ENCODE measurements at regions not wholly inside any gene's neighbourhood (a gene's known extent, or its start where the extent isn't known, plus 50 kb on each side); places are given as distances from the start of the nearest gene placed in this dataset.

DNA sequence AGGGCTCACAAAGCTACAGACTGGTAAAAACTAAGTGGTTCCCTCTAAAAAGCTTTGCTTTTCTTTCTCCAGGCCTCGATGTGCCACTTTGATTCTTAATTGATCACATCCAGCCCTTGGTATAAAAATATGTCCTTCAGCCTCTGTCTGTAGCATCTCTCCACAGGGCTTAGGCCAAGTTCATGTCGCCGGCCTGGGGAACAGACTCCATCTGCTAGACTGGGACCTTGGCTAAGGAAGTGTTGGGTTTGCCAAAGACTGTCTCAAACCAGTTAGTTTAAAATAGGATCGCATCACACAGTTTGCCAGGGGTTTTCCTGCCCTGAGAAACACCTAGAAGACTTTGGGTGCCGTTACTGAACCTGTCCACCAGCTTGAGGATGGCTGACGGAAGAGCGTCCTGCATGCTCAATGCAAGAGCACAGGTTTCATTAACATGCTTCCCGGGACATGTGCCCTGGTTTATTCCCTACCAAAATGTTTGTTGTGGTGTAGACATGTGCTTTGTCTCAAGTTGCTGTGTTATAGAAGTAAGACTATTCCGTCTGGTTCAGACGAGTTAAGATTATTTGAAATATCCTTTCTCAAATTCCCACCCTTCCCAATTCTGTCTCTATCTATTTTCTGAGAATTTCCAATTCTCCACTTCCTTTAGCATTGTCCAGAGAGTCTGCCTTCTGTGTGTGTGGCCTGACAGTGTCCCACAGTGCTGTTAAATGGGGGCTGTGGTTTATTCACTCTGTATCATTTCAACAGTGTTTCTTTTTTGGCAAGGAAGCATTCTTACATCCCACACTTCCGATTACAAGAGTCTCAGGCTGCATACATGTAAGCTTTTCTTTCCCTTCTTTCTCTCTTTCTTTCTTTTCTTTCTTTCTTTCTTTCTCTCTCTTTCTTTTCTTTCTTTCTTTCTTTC lies 334.7 kb downstream of the INHBA start:
- DNase-seq (ENCODE audit: low spot score): peak; percentile 24

DNA sequence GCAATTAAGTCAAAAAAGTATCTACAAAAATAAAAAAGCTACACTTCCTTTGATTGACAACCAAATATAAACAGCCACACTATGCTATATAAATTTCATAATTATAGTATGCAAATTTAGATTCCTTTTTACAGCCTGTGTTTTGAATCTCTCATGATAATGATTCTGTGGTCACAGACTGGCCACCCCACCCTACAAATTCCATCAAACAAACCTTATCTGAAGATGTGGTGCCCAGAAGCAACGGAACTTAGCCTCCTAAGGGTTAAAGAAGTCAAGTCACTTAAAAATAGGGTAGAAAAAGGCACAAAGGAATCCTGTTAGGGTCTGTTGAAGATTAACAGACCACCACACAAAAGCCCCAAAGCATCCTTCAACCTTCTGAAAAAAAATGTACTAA lies 351.8 kb downstream of the INHBA start:
- no peak for DNase-seq (ENCODE audit: low spot score)

DNA sequence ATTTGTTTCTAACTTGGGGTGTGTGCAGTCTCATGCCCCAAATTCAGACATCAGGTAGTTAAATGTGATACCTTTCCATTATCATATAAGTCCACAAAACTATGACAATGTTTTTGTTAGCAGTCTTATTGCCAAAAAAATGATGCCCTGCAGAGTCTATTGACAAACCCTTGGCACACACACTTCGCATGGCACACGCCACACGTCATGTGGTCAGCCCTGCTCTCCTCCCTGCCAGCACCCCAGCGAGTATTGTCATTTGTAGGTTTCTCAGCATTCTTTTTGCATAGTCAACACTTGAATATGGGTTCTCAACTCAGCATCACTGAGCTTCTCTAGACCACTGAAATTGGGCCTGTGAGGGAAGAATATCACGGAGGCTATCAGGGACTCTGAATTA lies 356.0 kb downstream of the INHBA start:
- no peak for DNase-seq (ENCODE audit: low spot score)

DNA sequence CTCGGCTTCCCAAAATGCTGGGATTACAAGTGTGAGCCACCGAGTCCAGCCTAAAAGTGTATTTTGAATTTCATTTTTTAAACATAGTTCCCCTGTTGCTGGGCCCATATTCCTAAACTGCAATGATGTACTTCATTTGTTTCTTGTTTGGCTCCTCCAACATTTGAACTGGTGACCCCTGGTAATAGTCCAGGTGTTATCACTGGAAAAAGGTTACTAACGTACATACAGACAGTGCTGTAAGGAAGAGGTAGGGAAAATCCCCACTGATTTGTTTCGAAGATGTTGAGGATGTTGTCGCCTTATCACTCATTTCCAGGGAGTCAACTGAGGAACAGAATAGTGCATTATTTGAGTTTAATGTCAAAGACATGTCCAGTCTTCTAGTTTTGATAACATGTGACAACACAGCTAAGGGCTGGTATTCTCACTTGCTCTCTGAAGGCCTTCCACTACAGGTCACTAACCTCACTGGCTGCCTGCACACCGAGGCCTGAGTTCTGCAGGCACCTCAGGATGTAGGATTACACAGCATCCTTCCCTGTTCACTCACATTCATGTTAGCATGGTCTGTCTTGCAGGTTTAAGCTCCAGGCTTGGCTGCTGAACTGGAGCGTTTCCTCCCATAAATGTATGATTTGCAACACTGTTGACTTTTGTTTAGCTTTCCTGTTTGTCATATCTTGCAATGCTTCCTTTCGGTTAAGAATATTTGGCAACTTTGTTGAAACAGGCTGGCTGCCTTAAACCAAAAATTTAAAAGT lies 362.8 kb downstream of the INHBA start:
- no peak for DNase-seq (ENCODE audit: low spot score)

DNA sequence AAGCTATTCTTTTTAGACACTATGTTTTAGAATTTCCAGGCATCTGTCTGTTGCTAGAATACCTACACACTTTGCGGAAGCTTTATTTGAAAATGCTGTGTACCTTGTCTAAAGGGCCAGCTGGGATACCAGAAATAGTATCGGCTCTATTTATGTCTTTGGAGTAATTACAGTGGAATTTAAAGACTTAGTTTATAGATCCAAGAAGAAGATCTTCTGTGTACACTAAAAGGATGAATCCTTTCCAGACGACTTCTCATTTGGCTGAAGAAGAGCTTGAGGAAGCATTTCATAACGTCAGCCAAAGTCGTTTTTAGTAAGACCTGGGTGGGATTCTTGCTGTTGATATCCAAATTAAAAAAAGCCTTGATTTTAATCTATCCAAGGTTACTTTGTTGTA lies 365.9 kb downstream of the INHBA start:
- DNase-seq (ENCODE audit: low spot score): no peak

DNA sequence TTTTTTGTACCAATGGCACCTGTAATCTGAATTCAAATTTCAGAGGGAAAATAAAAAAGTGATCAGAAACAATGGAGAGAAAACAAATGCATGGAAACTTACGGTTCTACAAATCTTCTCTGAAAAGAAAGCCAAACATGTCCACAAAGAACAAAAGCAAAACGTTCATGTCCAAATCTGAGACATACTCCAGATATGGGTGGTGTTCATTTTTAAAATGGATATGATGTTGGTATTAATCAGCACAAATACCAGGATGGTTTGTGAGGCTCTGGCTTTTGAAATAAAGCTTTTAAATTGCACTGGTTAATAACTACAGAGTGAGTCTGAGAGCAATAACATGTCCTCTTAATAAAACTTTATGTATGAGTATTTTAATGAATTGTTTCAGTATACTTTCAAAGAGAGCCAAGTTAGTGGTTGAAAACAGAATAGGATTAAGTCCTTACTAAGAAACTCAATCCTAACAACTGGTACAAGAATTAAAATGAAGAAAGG lies 366.4 kb downstream of the INHBA start:
- no peak for DNase-seq (ENCODE audit: low spot score)

DNA sequence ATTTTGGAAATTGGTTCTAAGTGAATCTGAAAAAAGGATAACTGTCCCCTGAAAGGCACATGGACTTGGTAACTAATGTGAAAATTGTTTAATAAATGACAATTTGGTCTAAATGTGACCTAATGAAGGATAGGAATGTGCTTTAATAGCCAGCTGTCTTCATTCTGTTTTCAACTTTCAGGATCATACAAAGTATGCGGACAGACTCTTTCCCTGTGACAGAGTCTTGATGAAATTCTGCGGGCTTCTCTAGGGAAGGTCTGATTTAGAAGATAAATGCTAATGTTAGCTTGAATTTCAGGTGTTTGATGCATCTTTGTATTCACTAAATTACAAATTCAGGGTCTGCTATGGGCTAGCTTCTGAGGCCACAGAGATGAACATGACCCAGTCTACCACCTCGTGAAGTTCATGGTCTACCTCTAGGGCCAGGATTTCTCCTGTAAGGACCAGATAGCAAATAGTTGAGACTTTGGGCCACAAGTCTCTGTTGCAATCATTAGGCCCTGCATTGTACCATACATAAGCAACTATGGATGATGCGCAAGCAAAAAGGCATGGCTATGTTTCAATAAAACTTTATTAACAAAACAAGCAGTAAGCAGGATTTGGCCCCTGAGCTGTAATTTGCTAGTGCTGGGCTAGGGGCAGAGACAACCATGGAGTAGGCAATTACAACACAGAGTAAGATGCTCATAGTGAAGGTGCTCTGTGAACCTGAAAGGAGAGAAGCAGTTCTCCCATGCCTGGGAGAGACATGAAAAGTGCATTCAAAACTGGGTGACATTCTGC lies 368.6 kb downstream of the INHBA start:
- DNase-seq (ENCODE audit: low spot score): no peak

DNA sequence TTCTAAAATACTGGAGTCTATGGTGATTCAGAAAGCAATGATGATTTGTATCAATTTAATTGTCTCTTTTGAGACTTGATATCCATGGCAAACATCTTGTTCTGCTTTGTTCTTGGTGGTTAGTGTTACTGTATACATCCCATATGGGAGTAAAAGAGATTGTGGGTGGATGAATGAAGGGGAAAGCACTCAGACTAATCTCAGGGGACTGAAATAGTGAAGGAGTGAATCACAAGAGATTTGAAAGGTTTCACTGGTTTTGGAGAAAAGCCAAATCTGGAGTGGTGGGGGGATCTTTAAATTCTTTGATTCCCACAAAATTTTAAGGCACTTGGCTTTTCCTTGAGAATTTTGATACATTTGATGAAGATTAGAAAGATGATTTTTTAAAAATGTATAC lies 369.4 kb downstream of the INHBA start:
- DNase-seq (ENCODE audit: low spot score): no peak

DNA sequence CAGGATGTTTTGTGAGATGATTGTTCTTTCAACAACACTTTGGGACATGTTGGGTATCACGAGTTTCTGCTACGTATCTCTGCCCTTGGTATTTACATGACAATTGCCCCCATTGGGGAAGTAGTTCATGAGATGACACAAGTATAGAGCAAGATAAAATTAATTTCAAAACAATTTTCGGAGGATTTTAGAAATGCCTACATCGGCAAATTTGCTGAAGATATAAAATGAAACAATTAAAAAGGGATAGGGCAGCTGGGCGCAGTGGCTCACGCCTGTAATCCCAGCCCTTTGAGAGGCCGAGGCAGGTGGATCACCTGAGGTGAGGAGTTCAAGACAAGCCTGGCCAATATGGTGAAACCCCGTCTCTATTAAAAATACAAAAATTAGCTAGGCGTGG lies 371.7 kb downstream of the INHBA start:
- no peak for DNase-seq (ENCODE audit: low spot score)

DNA sequence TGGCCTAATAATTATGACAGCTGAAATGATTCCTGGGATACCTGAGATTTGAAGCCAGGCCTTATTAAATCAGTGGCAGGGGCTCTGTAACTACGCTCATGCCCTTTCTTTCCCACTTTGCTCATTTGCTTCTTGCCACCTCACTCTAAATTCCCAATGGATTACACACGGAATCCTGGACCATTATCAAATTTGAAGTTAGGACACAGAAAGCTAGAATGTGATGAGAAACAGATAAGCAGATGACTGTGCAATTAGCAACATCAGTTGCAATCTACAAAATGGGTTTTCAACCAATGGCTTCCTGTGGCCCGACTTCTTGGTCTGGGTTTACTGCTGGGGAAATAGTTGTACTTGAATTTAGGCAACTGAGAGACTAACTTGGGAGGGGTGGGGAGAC lies 374.3 kb downstream of the INHBA start:
- DNase-seq (ENCODE audit: low spot score): no peak

DNA sequence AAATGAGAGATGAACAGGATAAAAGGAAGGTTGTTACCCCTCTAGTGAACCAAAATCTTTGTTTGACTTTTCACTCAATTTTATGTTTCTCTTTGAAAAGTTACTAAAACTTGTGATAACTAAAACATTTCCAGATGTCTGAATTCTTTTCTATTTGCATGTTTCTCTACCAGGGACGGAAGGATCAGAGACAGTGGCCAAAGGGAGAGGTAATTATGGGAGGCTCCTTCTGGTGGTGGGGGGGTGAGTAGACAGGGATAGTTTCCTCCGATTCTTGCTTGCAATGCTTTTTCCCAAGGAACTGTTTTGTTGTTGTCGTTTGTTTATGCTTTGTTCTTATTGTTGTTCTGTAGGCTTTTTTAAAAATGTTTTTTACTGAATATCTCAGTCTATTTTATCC lies 374.8 kb downstream of the INHBA start:
- DNase-seq (ENCODE audit: low spot score): no peak

DNA sequence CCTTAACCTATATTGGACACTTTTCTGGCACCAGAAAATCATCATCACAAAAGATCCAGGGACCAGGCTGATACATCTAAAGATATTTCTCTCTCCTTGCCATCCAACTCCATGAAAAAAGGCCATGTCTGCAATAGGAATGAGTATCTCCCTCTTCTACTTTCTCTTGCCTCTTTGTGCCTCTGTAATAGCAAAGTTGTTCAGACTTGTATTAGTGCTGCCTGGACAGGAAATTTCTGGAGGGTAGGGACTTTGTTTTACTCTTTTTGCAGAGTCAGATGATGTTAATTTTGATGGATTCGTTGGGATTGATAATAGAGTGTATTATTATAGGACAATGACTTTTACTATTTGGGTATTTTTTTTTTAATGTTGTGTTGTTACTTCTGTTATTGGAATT lies 376.3 kb downstream of the INHBA start:
- DNase-seq (ENCODE audit: low spot score): no peak

DNA sequence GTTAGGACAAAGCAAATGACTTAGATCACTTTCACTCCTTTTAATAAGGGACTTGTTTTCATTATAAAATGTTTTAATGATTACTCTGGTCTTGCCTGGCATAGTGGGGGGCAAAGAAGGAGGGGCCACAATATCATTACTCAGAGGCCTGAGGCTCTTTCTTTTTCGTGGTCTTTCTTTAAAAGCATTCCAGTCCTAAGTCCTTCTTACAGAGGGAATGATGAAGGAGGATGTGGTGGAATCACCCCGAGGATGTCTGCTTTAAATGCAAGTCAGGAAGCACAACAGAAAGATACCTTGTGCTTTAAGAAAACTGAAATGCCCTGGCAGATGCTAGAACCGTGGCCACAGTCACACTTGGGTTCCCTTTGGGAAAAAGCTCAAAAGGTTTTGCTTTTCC lies 379.1 kb downstream of the INHBA start:
- no peak for DNase-seq (ENCODE audit: low spot score)

DNA sequence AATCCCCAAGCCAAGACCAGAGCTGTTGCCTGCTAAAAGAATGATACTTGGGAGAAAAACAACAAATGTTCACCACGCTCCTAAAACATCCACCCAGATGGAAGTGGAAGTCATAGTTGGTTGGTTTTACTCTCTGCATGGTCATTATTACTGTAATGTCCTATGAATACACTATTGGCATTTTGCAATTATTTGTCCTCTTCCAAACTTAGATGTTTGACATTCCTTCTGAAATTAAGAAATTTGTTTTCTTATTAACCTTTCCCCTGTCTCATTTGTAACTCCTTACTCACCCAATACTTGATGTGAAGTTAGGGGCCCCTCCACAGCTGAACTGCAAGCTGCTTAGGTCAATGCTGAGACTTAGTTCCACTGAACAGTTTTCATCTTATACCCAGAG lies 383.3 kb downstream of the INHBA start:
- no peak for DNase-seq (ENCODE audit: low spot score)

DNA sequence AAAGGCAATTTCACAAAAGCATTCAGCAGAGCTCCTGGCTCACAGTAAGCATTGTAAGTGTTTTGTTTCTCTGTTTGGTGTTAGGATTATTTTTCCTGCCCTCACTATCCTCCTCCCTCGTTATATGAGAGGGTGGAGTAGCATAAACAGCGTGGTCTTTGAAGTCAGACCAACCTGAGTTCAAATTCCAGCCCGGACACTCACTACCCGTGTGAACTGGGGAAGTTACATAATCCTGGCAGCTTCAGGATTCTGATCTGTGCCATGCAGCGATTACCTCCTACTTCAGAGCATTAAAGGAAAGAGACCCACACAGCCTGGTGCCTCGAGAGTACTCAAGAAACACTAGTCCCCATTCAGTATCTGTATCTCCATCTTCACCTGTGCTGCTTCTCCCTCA lies 386.5 kb downstream of the INHBA start:
- no peak for DNase-seq (ENCODE audit: low spot score)

DNA sequence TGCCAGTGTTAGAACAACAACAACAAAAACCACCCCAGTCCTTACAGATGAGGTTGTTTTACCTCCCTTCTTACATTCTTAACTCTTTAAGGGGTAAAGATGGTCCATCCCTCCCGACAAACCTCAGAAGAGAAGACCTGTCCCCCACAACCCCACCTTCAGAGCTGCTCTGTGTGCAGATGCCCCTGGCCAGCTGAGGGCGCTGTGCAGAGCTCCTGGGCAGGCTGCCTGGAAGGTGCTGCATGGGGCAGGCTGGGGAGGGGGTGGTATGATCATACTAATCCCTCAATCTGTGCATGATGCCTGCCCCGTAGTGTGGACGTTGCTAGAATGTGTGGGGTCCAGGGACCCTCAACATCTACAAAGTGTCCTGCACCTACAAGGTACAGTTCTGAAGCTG lies 387.1 kb downstream of the INHBA start:
- no peak for DNase-seq (ENCODE audit: low spot score)

DNA sequence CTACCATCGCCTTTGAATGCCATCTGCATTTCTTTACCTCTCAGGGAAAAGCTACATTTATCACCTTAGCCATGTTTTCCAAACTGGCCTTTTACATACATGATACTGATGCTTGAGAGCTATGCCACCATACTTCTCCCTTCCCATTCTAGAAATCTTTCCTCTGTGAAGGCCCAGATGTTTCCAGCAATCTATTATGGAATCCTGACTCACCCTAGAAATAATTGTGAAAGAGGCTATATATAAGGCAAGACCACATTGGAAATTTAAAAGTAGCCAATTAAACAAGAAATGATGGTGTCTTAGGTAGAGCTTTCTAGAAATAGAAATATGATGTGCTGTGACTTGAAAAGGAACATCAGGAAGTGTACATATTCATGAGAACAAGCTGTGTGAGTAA lies 389.7 kb downstream of the INHBA start:
- no peak for DNase-seq (ENCODE audit: low spot score)

DNA sequence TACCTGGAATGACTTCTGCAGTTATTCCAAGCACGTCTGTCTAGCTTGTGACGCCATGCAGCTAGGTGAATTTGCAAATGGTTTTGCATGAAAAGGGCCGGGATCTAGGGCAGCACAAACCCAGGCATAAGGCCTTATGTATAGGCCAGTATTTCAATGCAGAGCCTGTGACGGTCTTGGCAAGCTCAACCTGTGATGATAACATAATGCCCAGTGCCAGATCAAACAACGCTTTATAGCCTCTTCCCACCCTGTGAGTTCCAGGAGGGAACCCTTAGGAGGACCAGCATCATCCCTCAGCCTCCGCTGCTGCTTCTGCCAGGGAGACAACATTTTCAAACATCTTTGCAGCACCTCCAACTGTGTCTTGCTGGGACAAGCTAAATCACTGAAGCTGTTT lies 390.7 kb downstream of the INHBA start:
- no peak for DNase-seq (ENCODE audit: low spot score)

DNA sequence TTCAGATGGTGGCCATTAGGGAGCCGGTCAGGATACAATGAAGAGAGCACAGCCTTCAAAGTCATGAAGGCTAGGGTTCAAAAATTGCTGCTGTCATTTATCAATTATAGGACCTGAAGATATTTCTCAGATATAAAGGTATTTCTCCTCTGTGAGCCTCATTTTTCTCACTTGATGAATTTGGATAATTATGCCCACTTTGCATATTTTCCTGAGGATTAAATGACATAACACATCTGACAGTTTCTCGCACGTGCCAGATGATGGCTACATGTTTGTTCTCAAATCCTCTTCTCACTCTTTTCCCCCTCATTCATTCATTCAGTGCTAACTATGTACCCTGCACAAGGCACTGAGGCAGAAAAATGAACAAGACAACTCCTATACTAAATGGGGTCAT lies 391.6 kb downstream of the INHBA start:
- DNase-seq (ENCODE audit: low spot score): no peak

DNA sequence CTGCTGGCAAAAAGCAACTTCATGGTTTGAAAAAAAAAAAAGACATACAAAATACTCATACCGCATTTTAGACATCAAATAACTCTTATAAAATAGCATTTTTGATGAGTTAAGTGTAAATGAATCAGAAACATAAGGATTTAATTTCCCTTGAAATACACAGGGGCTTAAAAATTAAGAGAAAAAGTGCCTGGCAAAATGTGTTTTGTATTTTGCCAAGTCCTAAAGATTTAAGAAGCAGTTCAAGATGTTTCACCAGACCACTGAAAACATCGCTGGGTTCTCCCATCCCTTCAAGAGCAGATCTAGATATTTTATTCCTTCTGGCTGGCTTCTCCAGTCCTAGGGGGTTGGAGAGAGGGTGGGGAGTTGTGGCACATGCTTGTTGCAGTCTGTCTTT lies 396.4 kb downstream of the INHBA start:
- DNase-seq (ENCODE audit: low spot score): no peak

DNA sequence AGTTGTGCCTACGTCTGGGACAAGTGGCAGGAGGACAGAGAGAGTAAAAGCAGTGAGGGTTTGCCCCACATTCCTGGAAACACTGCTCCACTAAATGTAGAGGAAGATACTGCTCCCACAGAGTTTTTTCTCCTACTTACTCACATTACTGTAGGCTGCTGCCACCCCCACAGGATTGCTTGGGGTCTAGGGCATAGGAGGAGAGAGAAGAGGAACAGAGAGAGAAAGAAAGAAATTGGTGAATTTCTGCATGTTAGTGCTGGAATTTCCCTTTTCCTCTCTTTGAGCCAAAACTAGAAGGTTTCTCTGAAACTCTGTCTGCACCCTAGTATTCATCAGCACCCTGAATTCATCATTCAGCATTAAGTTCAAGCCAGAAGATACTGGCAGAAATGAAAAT lies 397.9 kb downstream of the INHBA start:
- DNase-seq (ENCODE audit: low spot score): no peak

DNA sequence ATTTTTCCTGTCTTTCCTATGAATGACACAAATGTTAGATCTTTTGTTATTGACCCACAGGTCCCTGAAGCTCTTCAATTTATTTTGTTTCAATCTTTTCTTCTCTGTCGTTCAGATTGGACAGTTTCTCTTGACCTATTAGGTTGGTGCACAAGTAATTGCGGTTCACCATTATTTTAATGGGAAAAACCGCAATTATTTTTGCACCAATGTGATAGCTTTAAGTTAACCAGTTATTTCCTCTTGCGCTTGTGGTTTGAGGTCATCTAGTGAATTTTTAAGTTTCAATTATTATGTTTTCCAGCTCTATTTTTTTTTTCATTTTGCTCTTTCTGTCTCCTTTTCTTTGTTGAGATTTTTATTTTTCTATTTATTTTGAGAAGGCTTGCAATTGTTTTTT lies 399.2 kb downstream of the INHBA start:
- DNase-seq (ENCODE audit: low spot score): no peak

Measured in mucosa of gallbladder (tissue), 1 donor.